Chondrocyte (in vitro differentiated cells): ENCODE measurements at regions not wholly inside any gene's neighbourhood (a gene's known extent, or its start where the extent isn't known, plus 50 kb on each side); places are given as distances from the start of the nearest gene placed in this dataset.
A peak's percentile ranks its signal among the peaks of the same experiment; 100 is the strongest.

Source experiments
- DNase-seq: peaks from one replicate; pipeline ENCODE4 v3.0.0; 2021; ENCODE audit warnings: mixed read lengths, low spot score
- H3K27ac Mint-ChIP-seq: one replicate; pipeline ENCODE4 v1.8.0; 2021; ENCODE audit warnings: mild to moderate bottlenecking, moderate library complexity, mixed read lengths; ENCODE audit not compliant: unreplicated experiment
- H3K27me3 Mint-ChIP-seq: 2 replicates; pipeline ENCODE4 v1.8.0; 2021; ENCODE audit warnings: low read depth, mixed read lengths
- H3K36me3 Mint-ChIP-seq: 2 replicates; pipeline ENCODE4 v1.8.0; 2021; ENCODE audit warnings: low read depth, mixed read lengths
- H3K4me1 Mint-ChIP-seq: 2 replicates; pipeline ENCODE4 v1.8.0; 2021; ENCODE audit warnings: low read depth, mild to moderate bottlenecking, mixed read lengths
- H3K4me3 Mint-ChIP-seq: one replicate; pipeline ENCODE4 v1.8.0; 2021; ENCODE audit warnings: mild to moderate bottlenecking, moderate library complexity, mixed read lengths; ENCODE audit not compliant: unreplicated experiment
- H3K9me3 Mint-ChIP-seq: 2 replicates; pipeline ENCODE4 v1.8.0; 2021; ENCODE audit warnings: low read depth, mixed read lengths
- CTCF ChIP-seq: fragments of 200-600 bp; sonication (generic); IDR thresholded peaks from 2 replicates; pipeline ENCODE4 v1.5.0; 2021; ENCODE audit warnings: antibody characterized with exemption, mild to moderate bottlenecking, moderate library complexity

GRCh38 chr5:68886814-68887213 lies 207.0 kb upstream of the SLC30A5 start:
- Mint-ChIP-seq H3K4me1 (no peaks in the 10 kb centered on the region), H3K9me3 (peaks cover 5% of the 10 kb centered on the region)

GRCh38 chr5:68891718-68892117 lies 202.1 kb upstream of the SLC30A5 start:
- no peaks in the 10 kb centered on the region for H3K27me3 Mint-ChIP-seq
- no peaks in the 10 kb centered on the region for H3K36me3 Mint-ChIP-seq
- H3K4me1 Mint-ChIP-seq, result no peaks in the 10 kb centered on the region
- no peak overlapping the region for H3K27ac Mint-ChIP-seq
- no peak for TF ChIP-seq CTCF
- no peak overlapping the region for H3K4me3 Mint-ChIP-seq
- no peak for DNase-seq
- H3K9me3 Mint-ChIP-seq, result peaks cover 5% of the 10 kb centered on the region

More at GRCh38 chr5:68886814-68887213, 207.0 kb upstream of the SLC30A5 start:
- Mint-ChIP-seq H3K27me3 (no peaks in the 10 kb centered on the region), H3K27ac (no peak overlapping the region), H3K36me3 (no peaks in the 10 kb centered on the region), H3K4me3 (no peak overlapping the region)
- TF ChIP-seq CTCF, result no peak
- DNase-seq, result no peak

- no peak overlapping the region for H3K27ac Mint-ChIP-seq
- no peak for DNase-seq
- peaks cover 2% of the 10 kb centered on the region for H3K9me3 Mint-ChIP-seq
- no peak overlapping the region for H3K4me3 Mint-ChIP-seq
- no peaks in the 10 kb centered on the region for H3K36me3 Mint-ChIP-seq
- H3K27me3 Mint-ChIP-seq, result no peaks in the 10 kb centered on the region
- no peak for TF ChIP-seq CTCF
- H3K4me1 Mint-ChIP-seq, result peaks cover 10% of the 10 kb centered on the region
Observed at GRCh38 chr5:68894673-68895072, 199.1 kb upstream of the SLC30A5 start.

- Mint-ChIP-seq H3K27ac (no peak overlapping the region), H3K4me3 (no peak overlapping the region), H3K27me3 (no peaks in the 10 kb centered on the region), H3K36me3 (no peaks in the 10 kb centered on the region), H3K4me1 (peaks cover 12% of the 10 kb centered on the region), H3K9me3 (no peaks in the 10 kb centered on the region)
- TF ChIP-seq CTCF, result no peak
- DNase-seq, result no peak
Observed at GRCh38 chr5:68898951-68899471, 194.8 kb upstream of the SLC30A5 start.

- DNase-seq, result no peak
- H3K4me3 Mint-ChIP-seq, result no peak overlapping the region
Observed at GRCh38 chr5:68911840-68912690, 181.7 kb upstream of the SLC30A5 start.

More at GRCh38 chr5:68911840-68912690, 181.7 kb upstream of the SLC30A5 start:
- Mint-ChIP-seq H3K27ac (peak overlapping the region; percentile 81), H3K4me1 (peaks cover 35% of the 10 kb centered on the region), H3K9me3 (no peaks in the 10 kb centered on the region), H3K36me3 (no peaks in the 10 kb centered on the region), H3K27me3 (no peaks in the 10 kb centered on the region)
- TF ChIP-seq CTCF, result no peak
